ENCODE measurements at regions not wholly inside any gene's neighbourhood (a gene's known extent, or its start where the extent isn't known, plus 50 kb on each side); places are given as distances from the start of the nearest gene placed in this dataset.
"Not testable (repeated sequence)": the region's sequence is repeated elsewhere in the genome, so short reads cannot be mapped to it uniquely, and the experiment has no call there.

DNA sequence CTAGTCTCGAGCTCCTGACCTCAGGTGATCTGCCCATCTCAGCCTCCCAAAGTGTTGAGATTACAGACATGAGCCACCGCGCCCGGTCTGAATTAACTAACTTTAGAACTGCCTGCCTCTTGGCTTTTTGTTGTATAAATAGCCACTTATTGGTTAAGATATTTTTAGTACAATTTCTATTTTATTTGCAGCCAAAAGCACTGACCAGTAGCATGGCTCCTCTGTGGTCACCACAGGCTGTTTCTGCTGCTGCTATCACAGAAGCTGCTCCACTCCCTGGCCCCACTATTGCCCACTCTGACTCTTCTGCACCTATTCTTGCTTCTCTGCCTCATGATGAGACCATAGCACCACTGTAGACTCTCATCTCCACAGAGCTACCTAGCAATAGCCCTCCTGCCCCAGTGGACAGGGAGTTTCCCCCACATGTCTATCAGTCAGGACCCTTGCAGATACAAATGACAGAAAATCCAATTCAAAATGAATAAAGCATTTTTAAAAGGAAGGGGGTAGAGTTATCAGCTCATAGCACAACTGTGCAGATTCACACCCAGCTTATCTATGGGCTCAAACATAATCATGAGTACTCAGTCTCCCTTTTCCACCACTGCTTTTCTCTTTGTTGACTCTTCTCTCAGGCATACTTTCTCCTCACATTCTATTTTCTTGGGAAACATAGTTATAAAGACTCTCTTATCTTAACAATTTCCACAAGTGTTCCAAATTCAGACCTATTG lies 151.8 kb upstream of the EPB41L4A start:
- no peak for DNase-seq (ENCODE audit: low read depth)

DNA sequence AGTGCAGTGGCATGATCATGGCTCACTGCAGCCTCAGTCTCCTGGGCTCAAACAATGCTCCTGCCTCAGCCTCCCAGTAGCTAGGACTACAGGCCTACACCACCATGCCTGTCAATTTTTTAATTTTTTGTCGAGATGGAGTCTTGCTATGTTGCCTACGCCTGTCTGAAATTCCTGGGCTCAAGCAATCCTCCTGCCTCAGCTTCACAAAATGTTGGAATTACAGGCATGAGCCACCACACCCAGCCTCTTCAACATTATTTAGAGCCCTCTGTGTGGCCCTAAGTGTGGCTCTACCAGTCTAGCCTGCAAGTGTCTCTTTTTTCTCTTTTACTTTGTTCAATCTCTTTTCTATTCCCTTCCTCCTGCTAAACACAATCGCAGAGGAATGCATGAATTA lies 154.4 kb upstream of the EPB41L4A start:
- DNase-seq (ENCODE audit: low read depth): no peak

- no peak for DNase-seq (ENCODE audit: low read depth)
These were observed 155.5 kb upstream of the EPB41L4A start for GRCh38 chr5:112574536-112574935.

GRCh38 chr5:112576298-112576925 lies 157.3 kb upstream of the EPB41L4A start:
- DNase-seq (ENCODE audit: low read depth): no peak

DNA sequence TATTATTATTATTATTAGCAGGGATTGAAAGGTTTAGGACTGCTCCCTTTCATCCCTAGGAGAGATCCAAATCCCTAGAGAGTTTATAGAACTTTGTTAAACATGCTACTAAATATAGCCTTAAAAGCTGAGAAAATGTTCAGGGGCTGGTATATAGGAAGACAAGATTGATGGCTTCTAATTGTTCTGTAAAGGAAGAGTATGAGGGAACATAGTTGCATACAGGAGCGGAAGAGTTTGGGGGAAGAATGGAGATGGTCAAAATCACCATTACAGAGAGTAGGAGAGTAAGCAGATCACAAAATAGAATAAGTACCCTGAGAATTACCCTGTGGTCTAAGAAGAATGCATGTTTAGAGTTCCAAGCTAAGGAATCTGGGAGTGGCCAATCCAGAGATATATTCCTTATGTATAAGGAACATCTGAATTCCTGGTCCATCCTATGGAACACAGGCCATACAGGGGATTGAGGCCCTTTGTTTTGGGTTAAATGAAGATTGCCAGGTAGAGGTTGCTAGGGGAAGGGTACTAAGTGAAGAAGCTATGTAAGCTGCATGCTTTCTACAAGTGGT lies 158.0 kb upstream of the APC start:
- DNase-seq (ENCODE audit: low read depth): no peak

DNA sequence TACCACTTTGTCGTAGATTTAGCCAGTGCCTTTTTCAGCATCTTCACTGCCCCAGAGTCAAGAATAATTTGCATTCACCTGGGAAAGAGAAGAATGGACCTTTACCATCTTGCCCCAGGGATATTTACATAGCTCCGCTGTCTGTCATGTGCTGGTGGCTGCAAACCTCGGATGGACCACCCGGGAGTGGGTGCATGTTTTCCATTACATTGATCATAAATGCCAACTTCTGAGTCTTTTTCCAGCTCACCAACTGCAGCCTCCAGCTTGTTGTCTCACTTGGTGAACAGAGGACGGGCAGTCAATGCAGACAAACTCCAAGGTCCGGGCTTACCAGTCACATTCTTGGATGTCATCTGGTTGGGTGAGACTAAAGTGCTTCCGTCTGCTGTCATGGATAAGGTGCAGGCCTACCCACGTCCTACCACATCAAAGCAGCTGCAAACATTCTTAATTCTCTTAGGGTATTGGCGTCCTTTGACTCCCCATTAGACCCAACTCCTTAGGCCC lies 155.8 kb upstream of the APC start:
- DNase-seq (ENCODE audit: low read depth): no peak

GRCh38 chr5:112583166-112583565 lies 154.5 kb upstream of the APC start:
- DNase-seq (ENCODE audit: low read depth): no peak

DNA sequence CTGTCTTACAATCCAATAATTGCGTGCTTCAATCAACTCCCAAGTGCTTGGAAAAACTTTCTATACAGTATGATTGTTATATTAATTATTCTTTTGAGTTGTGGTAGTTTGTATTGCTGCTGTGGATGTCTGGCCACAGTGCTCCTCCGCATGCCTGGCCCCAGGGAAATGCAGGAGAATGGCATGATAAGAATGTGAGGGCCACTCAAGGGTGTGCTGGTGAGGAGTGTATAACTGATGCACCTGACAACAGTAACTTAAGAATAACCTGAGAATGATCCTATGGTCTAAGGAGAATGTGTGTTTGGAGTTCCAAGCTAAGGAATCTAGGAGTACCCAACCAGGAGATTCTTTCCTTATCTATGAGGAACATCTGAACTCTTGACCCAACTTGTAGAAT lies 152.9 kb upstream of the APC start:
- DNase-seq (ENCODE audit: low read depth): no peak

- no peak for DNase-seq (ENCODE audit: low read depth)
These were observed 151.1 kb upstream of the APC start for GRCh38 chr5:112586596-112587062.

GRCh38 chr5:112590858-112591257 lies 146.8 kb upstream of the APC start:
- DNase-seq (ENCODE audit: low read depth): not testable (repeated sequence)

DNA sequence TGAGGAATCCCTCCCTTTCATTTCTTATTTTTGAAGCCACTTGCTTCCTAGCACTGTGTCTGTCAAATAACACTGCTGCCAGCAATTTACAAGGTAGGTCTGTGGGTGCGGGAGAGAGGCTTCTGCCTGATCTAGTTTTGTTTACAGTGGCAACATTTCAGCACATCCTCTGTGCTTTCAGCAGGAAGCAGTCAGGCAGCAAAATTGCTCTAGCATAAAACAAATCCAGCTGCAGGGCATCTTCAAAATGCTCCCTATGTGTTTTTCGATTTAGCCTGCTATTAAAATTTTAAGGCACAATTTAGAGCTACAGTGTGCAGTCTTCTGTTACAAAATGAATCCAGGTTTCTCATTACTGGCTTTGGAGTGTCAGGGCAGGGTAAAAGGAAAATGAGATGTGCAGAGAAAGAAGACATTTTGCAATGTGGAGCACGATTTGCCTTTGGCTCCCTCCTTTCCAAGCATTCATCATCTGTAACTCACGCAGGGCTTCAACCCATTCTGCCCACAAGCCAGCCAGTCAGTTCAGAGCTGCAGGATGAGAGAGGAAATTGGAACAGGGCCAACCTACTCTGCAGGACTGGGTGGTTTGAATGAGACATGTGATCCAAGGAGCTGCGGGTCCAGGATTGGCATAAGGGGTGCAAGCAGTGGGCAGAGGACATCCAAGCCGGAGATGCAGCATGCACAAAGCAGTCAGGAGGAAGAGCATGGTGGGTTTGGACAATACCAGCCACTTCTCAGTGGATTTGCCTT lies 143.4 kb upstream of the APC start:
- no peak for DNase-seq (ENCODE audit: low read depth)

- DNase-seq (ENCODE audit: low read depth): no peak
These were observed 142.7 kb upstream of the APC start for GRCh38 chr5:112594941-112595340.

- no peak for DNase-seq (ENCODE audit: low read depth)
These were observed 139.9 kb upstream of the APC start for GRCh38 chr5:112597831-112598230.

- not testable (repeated sequence) for DNase-seq (ENCODE audit: low read depth)
These were observed 137.2 kb upstream of the APC start for GRCh38 chr5:112600510-112600909.

DNA sequence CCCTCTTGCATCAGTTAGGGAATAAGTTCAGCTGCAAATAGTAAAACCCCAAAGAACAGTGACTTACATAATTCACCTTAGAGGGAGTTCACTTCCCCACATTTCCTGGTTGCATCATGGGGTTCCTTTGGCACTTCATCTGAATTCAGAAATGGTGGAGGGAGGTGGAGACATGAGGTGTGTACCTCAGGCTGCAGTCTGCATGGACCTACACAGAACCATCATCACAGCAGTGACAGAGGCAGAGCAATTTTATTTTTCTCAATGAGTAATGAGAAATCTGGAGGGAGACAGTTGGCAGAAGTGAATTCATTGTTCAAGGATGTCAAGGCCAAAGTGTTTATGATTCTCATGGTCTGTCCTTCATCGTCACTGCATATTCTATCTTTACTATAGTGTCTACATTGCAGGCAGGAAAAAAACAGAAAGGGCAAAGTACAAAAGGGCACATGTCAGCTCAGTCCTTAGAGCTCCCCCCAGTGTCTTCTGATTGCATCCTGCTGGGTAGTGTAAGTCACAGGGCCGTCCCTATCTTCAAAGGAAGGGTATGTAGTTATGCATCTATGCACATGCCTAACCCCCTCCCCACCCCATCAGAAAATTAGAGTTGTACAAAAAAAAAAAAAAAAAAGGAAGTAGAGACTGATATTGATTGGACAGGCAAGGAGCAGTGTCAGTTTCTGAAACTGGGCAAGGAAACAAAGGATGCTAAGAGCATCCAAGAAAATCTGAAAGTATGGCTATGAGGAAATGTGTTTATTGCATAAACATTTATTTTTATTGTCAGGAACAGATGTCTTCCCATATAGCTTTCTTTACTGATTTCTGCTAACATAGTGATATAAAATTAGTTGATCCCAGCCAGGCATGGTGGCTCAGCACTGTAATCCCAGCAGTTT lies 132.7 kb upstream of the APC start:
- DNase-seq (ENCODE audit: low read depth): no peak

DNA sequence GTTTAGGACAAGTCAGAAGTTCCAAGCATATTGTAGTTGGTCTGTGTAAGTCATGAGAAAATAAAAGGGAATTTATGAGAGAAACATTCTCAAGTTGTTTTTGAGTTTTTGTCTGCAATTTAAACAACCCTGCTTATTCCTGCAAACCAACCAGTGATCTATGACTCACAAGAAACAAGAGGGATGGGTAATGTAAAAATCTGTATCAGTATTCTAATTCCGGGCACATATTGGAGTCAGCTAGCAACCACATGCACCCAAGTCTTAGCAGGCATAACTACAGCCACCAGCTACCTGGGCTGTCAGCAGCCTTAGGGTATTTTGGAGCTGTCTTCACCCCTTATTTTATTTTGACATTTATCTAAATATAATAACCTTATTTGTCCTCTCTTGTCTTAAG lies 128.7 kb upstream of the APC start:
- no peak for DNase-seq (ENCODE audit: low read depth)

DNA sequence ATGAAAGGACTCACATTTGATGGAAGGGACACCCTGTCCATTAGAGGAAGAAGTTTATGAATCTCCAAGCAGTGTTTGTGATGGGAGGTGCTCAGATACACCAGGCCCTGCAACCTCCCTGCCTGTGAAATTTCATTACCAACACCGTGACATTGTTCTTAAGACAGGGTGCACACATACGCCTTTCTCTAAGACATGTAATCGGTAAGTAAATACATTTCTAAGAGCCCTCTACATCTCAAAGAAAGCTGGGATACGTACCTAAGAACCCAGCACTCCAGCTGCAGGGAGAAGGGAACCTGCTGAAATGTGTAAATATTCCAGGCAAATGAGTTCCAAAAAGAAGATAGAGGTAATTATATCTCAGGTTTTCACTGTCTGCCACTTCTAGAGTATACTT lies 125.0 kb upstream of the APC start:
- DNase-seq (ENCODE audit: low read depth): no peak

DNA sequence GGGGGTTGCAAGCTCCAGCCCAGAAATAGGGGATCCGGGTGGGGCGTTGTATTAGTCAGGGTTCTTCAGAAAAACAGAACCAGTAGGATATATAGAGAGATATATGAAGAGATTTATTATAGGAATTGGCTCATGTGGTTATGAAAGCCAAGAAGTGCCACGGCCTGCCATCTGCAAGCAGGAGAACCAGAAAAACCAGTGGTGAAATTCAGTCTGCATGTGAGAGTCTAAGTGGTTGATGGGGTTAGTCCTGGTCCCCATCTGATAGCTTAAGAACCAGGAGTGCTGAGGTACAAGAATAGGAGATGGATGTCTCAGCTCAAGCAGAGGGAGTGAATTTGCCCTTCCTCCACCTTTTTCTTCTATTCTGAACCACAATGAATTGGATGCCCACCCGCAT lies 123.4 kb upstream of the APC start:
- DNase-seq (ENCODE audit: low read depth): no peak

- peak; percentile 27 for DNase-seq (ENCODE audit: low read depth)
These were observed 122.7 kb upstream of the APC start for GRCh38 chr5:112614986-112615385.

- DNase-seq (ENCODE audit: low read depth): no peak
These were observed 120.7 kb upstream of the APC start for GRCh38 chr5:112616812-112617547.
